ENCODE measurements at regions not wholly inside any gene's neighbourhood (a gene's known extent, or its start where the extent isn't known, plus 50 kb on each side); places are given as distances from the start of the nearest gene placed in this dataset.
"Not testable (repeated sequence)": the region's sequence is repeated elsewhere in the genome, so short reads cannot be mapped to it uniquely, and the experiment has no call there.

- FAIRE-seq (no peak), DNase-seq (ENCODE audit: insufficient read length, low spot score) (no peak)
- TF ChIP-seq TAF1 (IDR thresholded peaks at IDR 0.05; ENCODE audit: low read depth, low read length) (no peak), POLR2AphosphoS5 (IDR thresholded peaks at IDR 0.05; ENCODE audit: low read depth, low read length) (no peak), POLR2A (IDR thresholded peaks at IDR 0.05; ENCODE audit: low read depth, low read length) (no peak), PAX5 (IDR thresholded peaks at IDR 0.05; ENCODE audit: insufficient read depth, low read length, severe bottlenecking) (no peak), SPI1 (IDR thresholded peaks at IDR 0.05; ENCODE audit: low read depth, low read length) (no peak), POU2F2 (IDR thresholded peaks at IDR 0.05; ENCODE audit: low read depth, low read length) (no peak)
Measured at GRCh38 chr16:80263181-80263823, 277.5 kb upstream of the DYNLRB2 start.

DNA sequence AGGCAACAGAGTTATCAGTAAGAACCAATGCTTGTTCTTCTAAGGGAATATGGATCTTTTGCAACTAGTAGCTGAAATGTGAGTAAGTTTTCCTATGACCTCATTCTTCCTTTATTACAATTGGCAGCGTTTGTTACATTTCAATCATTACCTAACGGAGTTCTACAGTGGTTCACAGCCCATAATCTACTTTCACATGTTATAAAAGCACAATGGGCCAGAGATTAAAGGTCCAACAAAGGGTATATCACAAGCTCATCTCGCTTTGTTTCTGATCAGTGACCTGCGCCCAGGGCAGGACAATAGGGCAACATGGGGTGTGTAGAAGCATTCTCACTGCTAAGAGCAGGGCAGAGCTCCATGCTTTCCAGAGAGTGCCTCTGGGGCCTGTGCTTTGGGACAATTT, 279.9 kb upstream of the DYNLRB2 start:
- TF ChIP-seq SPI1 (IDR thresholded peaks at IDR 0.05; ENCODE audit: low read depth, low read length): no peak
- no peak for TF ChIP-seq POU2F2 (IDR thresholded peaks at IDR 0.05; ENCODE audit: low read depth, low read length)
- TF ChIP-seq POLR2AphosphoS5 (IDR thresholded peaks at IDR 0.05; ENCODE audit: low read depth, low read length): no peak
- TF ChIP-seq TAF1 (IDR thresholded peaks at IDR 0.05; ENCODE audit: low read depth, low read length): no peak
- no peak for TF ChIP-seq PAX5 (IDR thresholded peaks at IDR 0.05; ENCODE audit: insufficient read depth, low read length, severe bottlenecking)
- TF ChIP-seq POLR2A (IDR thresholded peaks at IDR 0.05; ENCODE audit: low read depth, low read length): no peak
- DNase-seq (ENCODE audit: insufficient read length, low spot score) (no peak), FAIRE-seq (no peak)

GRCh38 chr16:80259290-80259805, 281.4 kb upstream of the DYNLRB2 start:
- DNase-seq (ENCODE audit: insufficient read length, low spot score) (no peak), FAIRE-seq (no peak)

DNA sequence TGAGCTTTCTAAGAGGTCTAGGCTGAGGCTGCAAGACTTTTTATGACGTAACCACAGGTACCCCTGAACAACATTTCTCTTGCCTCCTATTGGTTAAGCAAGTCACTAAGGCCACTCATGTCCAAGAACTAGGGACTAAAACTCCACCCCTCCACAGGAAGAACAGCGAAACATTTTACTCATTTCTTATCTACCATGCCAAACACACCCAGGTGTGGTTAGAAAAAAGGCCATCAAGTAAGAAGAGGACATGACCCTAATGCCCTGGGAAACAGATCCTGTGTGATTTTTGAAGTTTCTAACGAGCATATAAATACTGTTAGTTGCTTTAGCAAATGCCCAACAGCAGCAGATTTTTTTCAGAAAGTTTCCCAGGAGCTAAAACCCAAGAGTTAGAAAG, 282.4 kb upstream of the DYNLRB2 start:
- no peak for TF ChIP-seq TAF1 (IDR thresholded peaks at IDR 0.05; ENCODE audit: low read depth, low read length)
- no peak for TF ChIP-seq POU2F2 (IDR thresholded peaks at IDR 0.05; ENCODE audit: low read depth, low read length)
- TF ChIP-seq SPI1 (IDR thresholded peaks at IDR 0.05; ENCODE audit: low read depth, low read length): no peak
- no peak for TF ChIP-seq PAX5 (IDR thresholded peaks at IDR 0.05; ENCODE audit: insufficient read depth, low read length, severe bottlenecking)
- TF ChIP-seq POLR2A (IDR thresholded peaks at IDR 0.05; ENCODE audit: low read depth, low read length): no peak
- no peak for TF ChIP-seq POLR2AphosphoS5 (IDR thresholded peaks at IDR 0.05; ENCODE audit: low read depth, low read length)
- FAIRE-seq: no peak

More at GRCh38 chr16:80259290-80259805, 281.4 kb upstream of the DYNLRB2 start:
- TF ChIP-seq POLR2A (IDR thresholded peaks at IDR 0.05; ENCODE audit: low read depth, low read length) (no peak), TAF1 (IDR thresholded peaks at IDR 0.05; ENCODE audit: low read depth, low read length) (no peak), SPI1 (IDR thresholded peaks at IDR 0.05; ENCODE audit: low read depth, low read length) (no peak), POU2F2 (IDR thresholded peaks at IDR 0.05; ENCODE audit: low read depth, low read length) (no peak), POLR2AphosphoS5 (IDR thresholded peaks at IDR 0.05; ENCODE audit: low read depth, low read length) (no peak), PAX5 (IDR thresholded peaks at IDR 0.05; ENCODE audit: insufficient read depth, low read length, severe bottlenecking) (no peak)

GRCh38 chr16:80254970-80255369, 285.8 kb upstream of the DYNLRB2 start:
- TF ChIP-seq TAF1 (IDR thresholded peaks at IDR 0.05; ENCODE audit: low read depth, low read length) (no peak), PAX5 (IDR thresholded peaks at IDR 0.05; ENCODE audit: insufficient read depth, low read length, severe bottlenecking) (no peak), POLR2A (IDR thresholded peaks at IDR 0.05; ENCODE audit: low read depth, low read length) (no peak), SPI1 (IDR thresholded peaks at IDR 0.05; ENCODE audit: low read depth, low read length) (no peak), POLR2AphosphoS5 (IDR thresholded peaks at IDR 0.05; ENCODE audit: low read depth, low read length) (no peak), POU2F2 (IDR thresholded peaks at IDR 0.05; ENCODE audit: low read depth, low read length) (no peak)
- DNase-seq (ENCODE audit: insufficient read length, low spot score): no peak
- FAIRE-seq: no peak

More for the DNA sequence above, 282.4 kb upstream of the DYNLRB2 start:
- no peak for DNase-seq (ENCODE audit: insufficient read length, low spot score)

DNA sequence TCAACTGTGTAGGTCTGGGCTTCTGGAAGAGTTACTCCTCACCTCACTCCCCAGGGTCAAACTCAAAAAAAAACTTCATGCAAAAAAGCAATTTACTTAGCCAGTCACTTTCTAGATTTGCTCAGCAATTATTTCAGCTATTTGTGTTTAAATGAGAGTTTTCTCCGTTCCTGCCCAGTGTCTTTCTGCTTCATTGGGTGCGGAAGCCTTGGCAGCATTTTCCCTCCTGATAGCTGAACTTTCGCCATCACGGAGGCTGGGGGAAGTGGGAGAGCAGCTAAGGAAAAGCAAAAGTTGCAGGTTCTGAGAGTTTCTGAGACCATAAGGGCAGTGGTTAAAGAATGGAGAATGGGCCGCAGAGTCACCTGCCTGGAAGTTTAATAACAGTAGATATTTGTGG, 287.1 kb upstream of the DYNLRB2 start:
- no peak for FAIRE-seq
- DNase-seq (ENCODE audit: insufficient read length, low spot score): no peak
- TF ChIP-seq PAX5 (IDR thresholded peaks at IDR 0.05; ENCODE audit: insufficient read depth, low read length, severe bottlenecking): no peak
- no peak for TF ChIP-seq TAF1 (IDR thresholded peaks at IDR 0.05; ENCODE audit: low read depth, low read length)
- no peak for TF ChIP-seq POLR2AphosphoS5 (IDR thresholded peaks at IDR 0.05; ENCODE audit: low read depth, low read length)
- no peak for TF ChIP-seq POLR2A (IDR thresholded peaks at IDR 0.05; ENCODE audit: low read depth, low read length)
- no peak for TF ChIP-seq SPI1 (IDR thresholded peaks at IDR 0.05; ENCODE audit: low read depth, low read length)
- no peak for TF ChIP-seq POU2F2 (IDR thresholded peaks at IDR 0.05; ENCODE audit: low read depth, low read length)

DNA sequence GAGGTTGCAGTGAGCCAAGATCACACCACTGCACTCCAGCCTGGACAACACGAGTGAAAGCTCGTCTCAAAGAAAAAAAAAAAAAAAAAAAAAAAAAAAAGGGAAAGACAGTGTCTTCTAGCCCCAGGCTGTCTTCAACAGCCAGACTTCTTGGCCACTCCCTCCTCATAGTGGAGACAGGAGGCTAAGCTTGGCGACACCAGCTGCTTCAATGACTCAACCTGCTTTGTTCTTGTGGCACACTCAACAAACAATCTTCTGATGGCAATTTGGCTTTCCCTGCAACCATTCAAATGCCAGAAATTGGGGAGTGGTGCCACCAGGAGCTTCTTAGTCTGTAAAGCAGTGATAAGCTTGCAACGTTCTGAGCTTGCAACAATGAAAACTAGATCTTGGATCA, 290.4 kb upstream of the DYNLRB2 start:
- TF ChIP-seq POLR2A (IDR thresholded peaks at IDR 0.05; ENCODE audit: low read depth, low read length) (no peak), POLR2AphosphoS5 (IDR thresholded peaks at IDR 0.05; ENCODE audit: low read depth, low read length) (no peak), TAF1 (IDR thresholded peaks at IDR 0.05; ENCODE audit: low read depth, low read length) (no peak), PAX5 (IDR thresholded peaks at IDR 0.05; ENCODE audit: insufficient read depth, low read length, severe bottlenecking) (no peak), SPI1 (IDR thresholded peaks at IDR 0.05; ENCODE audit: low read depth, low read length) (no peak), POU2F2 (IDR thresholded peaks at IDR 0.05; ENCODE audit: low read depth, low read length) (no peak)
- DNase-seq (ENCODE audit: insufficient read length, low spot score) (no peak), FAIRE-seq (no peak)

DNA sequence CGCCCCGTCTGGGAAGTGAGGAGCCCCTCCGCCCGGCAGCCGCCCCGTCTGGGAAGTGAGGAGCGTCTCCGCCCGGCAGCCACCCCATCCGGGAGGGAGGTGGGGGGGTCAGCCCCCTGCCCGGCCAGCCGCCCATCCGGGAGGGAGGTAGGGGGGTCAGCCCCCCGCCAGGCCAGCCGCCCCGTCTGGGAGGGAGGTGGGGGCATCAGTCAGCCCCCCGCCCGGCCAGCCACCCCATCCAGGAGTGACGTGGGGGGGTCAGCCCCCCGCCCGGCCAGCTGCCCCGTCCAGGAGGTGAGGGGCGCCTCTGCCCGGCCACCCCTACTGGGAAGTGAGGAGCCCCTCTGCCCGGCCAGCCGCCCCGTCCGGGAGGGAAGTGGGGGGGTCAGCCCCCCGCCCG, 297.5 kb upstream of the DYNLRB2 start:
- not testable (repeated sequence) for DNase-seq (ENCODE audit: insufficient read length, low spot score); FAIRE-seq

GRCh38 chr16:80242279-80242678, 298.5 kb upstream of the DYNLRB2 start:
- not testable (repeated sequence) for DNase-seq (ENCODE audit: insufficient read length, low spot score)

DNA sequence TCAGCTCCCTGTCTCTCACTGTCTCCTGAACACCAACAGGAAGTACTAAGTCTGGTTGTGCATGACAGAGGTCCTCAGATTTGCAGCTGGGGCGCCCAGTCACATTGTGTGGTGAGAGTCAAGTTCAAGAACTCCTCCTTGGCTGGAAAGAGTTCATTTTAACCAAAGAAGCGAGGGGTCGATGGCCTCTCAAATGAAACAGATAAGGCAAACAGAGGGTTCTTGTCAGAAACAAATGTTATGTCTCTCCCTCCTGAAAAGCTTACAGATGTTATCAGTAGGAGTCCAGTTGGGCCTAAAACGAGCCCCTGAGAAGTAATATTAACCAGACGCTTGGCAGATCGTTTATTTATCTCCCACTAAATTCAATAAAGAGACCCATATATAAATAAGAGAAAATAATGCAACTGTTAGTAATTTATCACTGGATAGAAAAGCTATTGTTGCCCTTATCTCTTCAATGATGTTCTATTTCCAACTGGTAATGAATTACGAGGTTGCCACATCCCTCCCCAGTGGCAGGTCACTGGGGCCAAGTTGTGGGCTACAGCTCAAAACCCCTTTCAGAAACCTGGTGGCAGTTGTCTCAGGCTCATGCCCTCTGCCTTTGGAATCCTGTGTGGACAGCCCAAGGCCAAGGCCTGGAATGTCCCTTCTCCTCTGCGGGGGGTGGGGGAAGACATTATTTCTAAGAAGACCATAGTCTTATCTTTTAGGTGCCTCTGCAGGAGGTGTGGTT, 307.5 kb upstream of the DYNLRB2 start:
- DNase-seq (ENCODE audit: insufficient read length, low spot score): no peak
- no peak for FAIRE-seq
- TF ChIP-seq POLR2A (IDR thresholded peaks at IDR 0.05; ENCODE audit: low read depth, low read length): no peak

More at GRCh38 chr16:80242279-80242678, 298.5 kb upstream of the DYNLRB2 start:
- not testable (repeated sequence) for FAIRE-seq
